GM21423 (cell line): ENCODE measurements at regions not wholly inside any gene's neighbourhood (a gene's known extent, or its start where the extent isn't known, plus 50 kb on each side); places are given as distances from the start of the nearest gene placed in this dataset.
"Not testable (repeated sequence)": the region's sequence is repeated elsewhere in the genome, so short reads cannot be mapped to it uniquely, and the experiment has no call there.

Source experiments
- ATAC-seq: cut with Tn5 transposase; IDR thresholded peaks from one replicate; pipeline ENCODE4 v1.9.1; 2021; ENCODE audit warnings: mild to moderate bottlenecking, moderate library complexity; ENCODE audit not compliant: unreplicated experiment

DNA sequence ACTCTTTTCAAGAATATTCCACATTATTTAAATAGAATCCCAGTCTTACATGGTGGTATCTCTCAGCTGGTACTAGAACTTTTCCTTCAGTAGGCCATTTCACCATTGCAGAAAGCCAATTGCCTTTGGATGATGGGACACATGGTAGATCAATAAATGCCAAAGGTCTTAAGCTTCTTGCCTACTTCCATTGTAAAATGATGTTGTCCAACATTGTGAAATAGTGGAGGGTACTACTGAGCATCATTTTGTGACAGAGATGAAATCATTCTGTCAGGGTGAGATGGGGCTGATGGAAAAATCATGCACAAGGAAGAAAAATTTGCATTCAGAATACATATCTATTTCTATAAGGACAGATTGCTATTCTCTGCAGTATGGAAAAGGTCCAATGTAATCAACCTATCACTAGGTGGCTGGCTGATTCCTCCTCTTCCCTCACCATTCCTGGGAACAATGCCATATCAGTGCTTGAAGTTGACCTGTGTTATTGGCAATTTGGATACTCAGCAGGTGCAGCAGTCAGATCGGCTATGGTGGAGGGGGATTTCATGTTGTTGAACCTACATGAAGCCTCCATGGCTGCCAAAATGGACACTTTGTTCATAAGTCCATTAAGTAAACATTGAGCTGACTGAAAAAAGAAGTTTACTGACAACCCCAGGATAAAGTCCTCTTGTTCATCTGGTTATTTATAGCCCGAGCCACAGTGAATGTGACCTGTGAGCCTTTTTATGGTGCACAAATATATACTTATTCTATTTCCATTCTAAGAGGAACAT, 596.9 kb upstream of the ARPP21 start:
- ATAC-seq = no peak

DNA sequence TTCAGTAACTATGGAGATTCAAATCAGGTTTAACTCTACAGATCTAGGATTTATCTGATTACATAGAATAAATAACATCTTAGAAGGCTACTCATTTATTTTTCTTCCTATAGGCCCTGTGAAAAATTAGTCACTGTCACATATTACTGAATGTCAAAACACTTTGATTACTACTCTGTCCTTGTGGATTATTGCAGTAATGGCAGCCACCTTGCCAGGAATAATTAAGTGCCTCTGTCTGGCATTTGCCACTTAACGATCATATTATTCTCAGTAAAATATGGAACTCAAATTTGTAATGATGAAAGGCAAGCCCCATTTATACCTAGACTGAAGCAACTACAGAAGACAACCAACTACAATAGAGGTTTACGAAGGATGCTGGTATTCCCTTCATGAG, 596.3 kb upstream of the ARPP21 start:
- no peak for ATAC-seq

DNA sequence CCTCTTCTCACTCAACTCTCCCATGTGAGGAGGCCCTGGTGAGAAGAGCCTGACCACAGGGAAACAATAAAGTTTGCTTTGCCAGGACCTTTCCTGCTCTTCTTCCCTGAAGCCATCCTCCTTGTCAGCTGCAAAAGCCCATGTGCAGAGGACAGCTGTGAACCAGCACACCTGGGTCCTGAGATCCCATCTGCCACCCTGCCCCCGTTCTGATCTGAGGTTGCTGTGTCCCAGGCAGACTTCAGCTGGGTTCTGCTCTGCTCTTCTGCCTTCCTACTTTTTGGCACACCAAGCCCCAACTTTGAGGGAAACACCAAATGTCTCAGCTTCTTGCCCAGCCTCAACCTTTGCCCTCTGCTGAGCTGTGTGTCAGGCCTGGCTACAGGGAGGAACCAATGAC, 595.1 kb upstream of the ARPP21 start:
- no peak for ATAC-seq

DNA sequence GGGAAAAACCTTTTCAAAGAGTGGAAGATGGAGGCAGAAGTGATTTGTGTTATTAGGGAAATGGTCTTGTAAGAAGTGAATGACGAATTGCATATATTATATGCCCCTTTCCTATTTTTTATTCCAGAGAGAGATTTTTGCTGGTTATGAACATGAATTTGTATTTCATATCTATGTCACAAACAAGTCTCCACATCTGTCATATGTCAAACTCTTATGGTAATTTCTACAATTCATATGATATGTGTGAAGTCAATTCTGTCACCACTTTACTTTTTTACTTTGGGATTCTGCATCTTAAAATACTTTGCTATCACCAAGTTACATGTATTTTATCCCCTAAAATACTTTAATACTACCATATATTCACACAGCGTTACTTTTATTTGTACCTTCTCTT, 594.2 kb upstream of the ARPP21 start:
- ATAC-seq = no peak

DNA sequence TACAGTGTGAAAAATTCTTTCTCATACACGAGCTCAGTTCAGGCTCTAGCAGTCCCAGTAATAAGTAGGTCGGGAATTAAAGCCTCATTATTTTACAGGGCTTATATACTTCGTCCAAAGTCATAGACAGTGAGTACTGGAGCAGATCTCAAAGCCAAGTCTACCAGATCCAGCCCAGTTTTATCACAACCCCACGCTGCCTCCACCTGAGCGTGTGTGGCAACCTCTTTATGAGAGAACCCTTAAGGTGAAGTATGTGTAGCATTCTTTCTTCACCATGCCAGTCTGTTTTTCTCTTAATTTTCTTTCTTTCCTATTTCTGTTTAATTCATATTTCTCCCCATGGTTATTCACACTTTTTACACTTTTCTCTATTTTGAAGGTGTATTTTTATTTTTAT, 574.6 kb upstream of the ARPP21 start:
- ATAC-seq = no peak

DNA sequence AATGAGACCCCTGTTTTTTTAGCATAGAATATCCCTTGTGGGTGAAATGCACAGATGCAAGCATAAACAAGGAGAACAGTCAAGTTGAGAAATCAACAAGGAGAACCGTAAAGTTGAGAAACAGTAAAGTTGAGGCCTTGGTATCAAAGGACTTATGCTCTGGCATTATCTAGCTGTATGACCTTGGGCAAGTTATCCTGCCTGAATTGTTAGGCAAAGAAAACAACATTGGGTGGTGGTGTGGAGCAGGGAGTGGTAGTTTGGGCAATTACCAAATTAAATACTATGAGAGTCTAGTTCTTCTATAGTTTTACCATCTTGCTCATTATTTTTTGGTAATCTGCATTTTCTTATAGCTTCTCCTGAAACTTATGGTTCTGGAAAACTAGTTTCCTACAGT, 573.4 kb upstream of the ARPP21 start:
- ATAC-seq = no peak

DNA sequence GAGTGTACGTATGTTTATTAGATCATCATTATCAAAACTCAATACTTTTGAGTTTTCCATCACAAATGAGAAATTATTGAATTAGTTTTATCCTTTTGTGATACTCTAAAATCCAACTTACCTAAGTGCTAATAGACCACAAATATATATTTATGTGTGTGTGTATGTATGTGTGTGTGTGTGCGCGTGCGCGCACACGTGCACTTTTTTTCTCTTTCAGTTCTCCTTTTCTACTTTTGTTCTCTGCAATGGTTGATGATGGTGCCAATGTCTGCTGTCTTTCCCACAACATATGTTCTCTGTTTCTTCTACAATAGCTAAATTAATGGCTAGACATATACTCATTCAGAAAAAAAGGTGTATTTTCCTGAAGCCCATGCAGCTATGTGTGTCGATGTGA, 571.6 kb upstream of the ARPP21 start:
- no peak for ATAC-seq

DNA sequence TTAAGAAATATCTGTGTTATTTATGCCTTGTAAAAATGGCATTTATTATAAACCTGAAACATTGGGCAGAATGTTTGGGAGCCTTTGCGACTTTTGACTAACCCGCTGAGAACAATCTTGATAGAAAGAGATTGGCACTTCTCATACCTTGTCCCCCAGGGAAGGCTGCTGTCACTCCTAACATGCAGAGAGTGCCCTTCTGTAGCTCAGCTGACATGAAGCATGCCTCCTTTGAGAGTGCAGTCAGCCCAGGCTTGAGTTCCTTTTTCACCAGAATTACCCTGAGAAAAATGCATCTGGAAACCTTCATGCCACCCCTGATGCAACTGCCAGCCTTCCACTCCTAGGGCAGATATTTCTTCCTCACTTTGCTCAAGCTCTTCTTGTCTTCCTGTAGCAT, 569.2 kb upstream of the ARPP21 start:
- ATAC-seq = no peak

DNA sequence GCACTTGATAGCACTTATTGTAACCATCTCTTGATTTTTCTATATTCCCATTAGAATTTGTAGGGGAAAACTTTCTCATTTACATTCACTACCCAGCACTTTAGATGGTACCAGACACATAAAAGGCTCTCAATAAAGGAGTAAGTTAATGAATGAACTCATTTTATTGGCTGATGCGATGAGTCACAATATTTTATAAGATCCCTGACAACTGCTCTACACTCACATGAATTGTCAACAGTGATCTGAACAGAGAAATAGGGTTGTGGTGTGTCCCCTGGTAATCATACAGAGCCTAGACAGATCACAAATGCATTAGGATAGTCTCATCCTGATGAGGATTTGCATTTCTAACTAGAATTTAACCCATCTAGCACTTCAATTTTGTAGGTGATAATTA, 567.6 kb upstream of the ARPP21 start:
- no peak for ATAC-seq

DNA sequence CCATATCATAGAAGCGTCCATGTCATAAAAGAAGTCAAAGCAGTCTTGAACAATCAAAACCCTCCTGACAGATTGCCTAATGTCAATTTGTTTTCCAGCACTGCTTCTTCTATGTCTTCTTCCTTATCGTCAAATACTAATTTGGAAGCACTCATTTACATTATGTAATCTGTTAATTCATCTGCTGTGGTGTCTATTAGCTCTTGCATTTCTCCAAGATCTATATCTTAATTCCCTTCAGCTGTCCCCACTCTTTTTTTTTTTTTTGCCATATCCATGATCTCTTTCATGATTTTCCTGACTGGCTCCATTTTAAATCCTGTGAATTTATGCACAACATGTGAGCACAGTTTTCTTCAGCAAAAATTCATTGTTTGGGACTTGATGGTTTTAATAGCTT, 560.5 kb upstream of the ARPP21 start:
- no peak for ATAC-seq

DNA sequence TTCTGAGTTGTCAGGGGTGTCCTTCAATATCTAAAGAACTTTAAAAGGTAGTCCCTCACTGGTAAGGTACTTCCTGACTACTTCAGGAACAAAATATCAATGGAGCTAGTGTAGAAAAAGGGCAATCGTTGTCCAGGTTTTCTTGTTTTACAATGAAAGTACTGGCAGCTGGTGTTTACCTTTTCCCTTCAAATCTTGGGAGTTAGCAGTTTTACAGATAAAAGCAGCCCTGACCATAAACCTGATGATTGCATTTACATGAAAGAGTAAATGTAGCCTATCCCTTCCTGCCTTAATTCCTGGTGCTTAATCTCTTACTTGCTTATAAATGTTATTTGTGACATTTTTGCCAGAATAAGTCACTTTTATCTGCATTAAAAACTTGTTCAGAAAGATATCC, 559.9 kb upstream of the ARPP21 start:
- ATAC-seq = no peak

DNA sequence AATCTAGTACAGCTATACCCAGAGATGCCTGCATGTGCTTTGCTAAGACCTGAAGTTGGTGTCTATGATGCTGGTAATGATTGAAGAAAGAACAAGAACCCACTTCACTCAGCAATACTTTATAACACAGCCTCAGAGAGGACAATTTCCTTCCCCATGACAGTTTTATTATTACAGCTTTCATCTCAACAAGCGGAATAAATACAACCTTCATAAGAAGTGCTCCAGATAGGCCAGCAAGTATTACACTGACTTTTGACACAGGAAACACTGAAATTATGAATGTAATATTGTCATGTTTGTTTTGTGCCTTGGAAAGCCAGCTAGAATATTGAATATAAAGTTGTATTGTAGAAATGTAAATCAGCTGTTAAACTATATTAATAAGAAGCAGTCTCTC, 557.4 kb upstream of the ARPP21 start:
- ATAC-seq = no peak

DNA sequence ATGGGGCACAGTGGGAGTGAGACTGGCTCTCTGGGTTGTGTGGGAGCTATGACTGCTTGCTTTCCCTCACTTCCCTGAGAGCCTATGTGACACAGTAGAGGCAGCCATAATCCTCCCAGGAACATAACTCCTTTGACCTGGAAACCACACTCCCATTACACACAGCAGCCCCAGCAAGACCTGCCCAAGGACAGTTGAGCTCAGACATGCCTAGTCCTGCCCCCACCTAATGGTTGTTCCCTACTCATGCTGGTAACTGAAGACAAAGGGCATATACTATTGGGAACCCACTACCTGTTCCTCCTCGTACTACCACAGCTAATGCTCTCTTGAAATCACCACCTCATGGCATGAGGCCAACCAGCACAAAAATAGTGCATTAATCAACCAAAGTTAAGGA, 550.4 kb upstream of the ARPP21 start:
- no peak for ATAC-seq

DNA sequence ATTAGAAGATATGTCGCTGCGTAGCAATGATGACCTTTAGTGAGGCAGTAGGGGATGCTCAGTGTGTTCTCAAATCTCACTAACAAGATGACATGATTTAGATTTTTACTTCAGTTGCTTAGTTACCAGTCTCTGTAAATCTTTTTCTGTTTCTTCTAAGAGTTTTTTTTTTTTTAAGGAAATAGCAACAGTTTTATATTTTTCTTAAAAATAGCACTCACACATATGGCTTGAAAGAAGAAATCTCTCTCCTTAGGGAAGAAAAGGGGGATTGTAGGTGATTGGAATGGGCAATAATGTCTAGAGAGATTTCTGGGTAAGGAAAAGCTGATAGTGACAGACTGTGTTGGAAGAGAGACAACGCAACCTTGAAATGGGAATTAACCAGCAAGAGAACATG, 524.6 kb upstream of the ARPP21 start:
- no peak for ATAC-seq

DNA sequence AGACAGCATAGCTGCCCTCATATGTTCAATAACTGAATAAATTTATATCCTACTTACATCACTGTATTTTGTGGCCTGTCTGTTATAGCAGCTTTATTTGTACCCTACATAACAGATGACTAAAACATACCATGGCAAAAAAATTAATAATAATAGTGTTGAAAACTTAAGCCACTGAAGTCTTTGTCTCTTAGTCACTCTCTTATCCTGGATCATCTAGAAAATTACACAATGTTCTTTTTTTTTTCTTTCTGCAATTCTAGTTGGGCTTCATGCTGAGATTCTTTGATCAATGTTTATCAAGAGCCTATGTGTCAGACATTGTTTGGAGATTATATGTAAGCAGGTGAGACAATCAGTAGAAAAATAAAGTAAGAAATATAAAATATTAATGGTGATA, 519.3 kb upstream of the ARPP21 start:
- ATAC-seq = no peak

DNA sequence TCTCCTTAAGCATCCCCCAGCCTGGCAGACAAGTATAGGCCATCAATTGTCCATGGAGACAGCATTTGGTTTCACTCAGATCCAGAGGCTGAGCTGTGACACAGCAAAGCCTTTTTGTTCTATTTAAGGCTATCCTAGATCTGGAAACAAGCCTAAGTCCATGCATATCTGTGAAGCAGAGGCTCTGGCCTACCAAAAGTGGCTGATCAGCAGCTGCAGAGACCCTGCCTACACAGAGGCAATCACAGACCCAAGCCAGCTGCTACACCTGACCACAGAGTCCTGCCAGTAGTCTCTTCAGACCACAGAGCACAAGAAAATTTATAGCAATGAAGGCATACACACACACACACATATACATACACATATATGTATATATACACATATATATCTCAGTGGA, 501.7 kb upstream of the ARPP21 start:
- ATAC-seq = no peak

DNA sequence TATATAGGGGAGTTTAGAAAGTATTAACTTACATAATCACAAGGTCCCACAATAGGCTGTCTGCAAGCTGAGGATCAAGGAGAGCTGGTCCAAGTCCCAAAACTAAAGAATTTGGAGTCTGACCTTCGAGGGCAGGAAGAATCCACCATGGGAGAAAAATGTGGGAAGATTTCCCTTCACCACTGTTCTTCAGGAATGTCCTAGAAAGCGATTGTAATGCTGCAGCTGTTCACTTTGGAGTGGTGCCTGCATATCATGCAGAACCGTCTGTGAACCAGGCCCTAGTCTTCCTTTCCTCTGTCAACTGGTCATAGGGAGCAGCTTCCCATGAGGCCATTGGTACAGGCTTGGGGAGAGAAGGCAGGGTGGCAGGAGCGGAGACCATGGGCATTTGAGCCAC, 497.9 kb upstream of the ARPP21 start:
- no peak for ATAC-seq

DNA sequence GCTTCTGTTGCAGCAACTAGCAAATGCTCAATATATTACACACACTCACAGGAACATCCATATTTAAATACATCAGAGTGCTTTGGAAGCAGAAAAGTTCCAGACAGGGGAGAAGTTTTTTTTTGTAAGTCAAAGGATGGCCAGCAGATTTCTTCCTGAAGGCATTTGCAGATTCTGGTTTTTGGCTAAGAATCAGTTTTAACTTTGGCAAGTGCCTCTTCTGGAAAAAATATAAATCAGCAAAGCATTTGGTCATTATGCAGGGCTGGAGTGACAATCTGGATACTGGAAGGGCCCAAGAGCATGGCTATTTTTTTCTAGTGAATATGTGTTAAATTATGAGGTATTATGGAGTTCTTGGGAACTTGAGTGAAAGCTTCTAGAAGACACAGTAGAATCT, 495.3 kb upstream of the ARPP21 start:
- no peak for ATAC-seq

DNA sequence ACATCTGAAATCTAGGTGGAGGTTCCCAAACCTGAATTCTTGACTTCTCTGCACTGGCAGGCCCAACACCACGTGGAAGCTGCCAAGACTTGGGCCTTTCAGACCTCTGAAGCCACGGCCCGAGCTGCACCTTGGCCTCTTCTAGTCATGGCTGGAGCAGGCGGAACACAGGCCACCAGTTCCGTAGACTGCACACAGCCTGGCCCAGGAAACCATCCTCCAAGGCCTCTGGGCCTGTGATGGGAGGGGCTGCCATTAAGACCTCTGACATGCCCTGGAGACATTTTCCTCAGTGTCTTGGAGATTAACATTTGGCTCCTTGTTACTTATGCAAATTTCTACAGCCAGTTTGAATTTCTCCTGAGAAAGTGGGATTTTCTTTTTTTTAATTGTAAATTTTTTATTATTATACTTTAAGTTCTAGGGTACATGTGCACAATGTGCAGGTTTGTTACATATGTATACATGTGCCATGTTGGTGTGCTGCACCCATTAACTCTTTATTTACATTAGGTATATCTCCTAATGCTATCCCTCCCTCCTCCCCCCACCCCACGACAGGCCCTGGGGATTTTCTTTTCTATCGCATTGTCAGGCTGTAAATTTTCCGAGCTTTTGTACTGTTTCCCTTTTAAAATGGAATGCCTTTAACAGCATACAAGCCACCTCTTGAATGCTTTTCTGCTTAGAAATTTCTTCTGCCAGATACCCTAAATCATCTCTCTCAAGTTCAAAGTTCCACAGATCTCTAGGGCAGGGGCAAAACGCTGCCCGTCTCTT, 492.9 kb upstream of the ARPP21 start:
- ATAC-seq = not testable (repeated sequence)

DNA sequence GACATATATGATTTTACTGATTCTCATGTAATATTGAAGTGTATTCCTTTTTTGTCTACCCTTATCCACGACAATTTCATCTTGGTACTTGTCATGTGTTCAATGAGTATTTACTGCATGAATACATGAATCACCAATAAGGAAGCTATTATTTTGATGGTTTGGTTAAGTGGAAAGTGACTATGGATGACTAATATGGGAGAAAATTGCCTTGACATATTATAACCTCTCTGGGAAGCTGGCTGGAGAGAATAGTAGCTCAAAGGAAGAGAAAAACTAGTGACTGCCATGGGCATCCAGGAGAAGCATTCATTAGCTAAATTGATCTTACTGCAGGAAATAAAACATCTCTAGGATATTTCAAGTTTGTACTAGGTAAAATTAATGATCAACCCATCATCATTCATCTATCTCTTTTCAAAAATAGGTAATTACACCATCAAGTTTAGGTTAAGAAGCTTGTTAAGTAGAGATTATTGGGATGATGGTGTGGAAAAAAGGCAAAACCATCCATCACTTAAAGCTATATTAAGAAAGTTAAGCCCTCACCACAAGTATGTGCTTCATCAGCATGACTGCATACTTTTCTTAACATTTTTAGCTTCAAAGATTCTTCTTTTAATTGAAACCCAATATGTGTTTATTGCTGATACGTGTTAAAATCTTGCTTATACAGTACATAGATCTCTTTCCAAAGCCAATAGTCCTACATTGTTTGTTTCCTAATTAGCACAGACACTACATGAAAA, 455.2 kb upstream of the ARPP21 start:
- no peak for ATAC-seq

DNA sequence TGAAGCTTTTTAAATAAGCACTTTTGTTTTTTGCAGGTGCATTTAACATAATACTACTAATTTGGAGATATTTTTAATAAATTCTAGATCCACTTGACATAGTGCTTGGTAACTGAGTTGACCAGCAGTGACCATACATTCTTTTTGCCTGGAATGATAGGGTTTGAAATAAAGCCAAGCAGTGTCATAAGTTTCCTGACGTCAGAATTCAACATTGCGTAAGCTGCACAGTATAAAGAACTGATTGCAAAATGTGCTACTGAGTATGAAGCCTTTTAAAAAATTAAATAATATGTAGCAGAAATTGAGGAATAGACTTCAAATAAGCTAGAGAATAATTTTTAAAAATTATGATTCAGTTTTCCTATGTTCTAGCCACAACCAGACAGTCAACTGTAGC, 454.6 kb upstream of the ARPP21 start:
- no peak for ATAC-seq

DNA sequence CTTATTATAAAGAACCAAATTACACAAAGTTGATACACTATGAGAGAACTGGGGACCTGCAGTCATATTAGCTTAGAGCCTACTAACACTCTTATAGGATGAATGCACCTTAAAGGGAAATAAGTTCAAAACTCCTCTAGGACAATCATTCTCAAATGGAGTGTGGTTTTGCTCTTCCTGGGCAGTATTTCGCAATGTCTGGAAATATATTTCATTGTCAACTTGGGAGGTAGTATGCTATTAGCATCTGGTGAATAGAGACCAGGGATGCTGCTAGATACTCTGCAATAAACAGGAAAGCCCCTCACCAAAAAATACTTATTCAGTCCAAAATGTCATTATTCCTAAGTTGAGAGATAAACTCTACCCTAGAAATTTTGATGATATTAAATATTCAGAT, 451.4 kb upstream of the ARPP21 start:
- ATAC-seq = no peak
